T-helper 9 cell (primary cell): ENCODE measurements at regions not wholly inside any gene's neighbourhood (a gene's known extent, or its start where the extent isn't known, plus 50 kb on each side); places are given as distances from the start of the nearest gene placed in this dataset.

ENCODE experiments used
- DNase-seq: peaks from one replicate; pipeline ENCODE4 v3.0.0-alpha.2; 2020

GRCh38 chr3:66592927-66593625, 92.3 kb upstream of the LRIG1 start:
- DNase-seq, result no peak

- no peak for DNase-seq
Measured at GRCh38 chr3:66593978-66594377, 93.2 kb upstream of the LRIG1 start.

DNA sequence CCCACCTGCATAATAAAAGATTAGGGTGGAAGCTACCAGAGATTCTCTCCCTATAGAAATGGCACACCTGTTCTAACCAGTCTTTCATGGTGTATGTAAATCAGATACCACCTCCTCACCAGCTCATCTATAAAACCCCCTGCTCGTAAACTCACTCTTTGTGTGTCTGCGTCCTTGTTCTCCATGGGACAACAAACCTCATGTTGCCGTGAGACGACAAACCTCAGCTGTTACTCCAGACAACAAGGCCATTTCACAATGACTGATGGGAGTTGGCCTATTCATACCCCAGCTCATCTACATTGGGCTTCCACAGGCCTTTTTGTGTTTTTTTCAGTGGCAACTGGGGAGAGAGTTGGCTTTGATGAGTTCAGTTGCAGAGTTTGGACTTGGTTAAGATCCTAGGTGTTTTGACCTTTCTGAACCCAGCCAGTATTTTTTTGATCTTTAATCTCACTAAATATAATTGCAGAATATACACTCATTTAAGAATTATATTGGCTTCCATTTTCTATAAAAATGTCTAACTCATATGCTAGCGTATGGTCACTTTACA, 96.6 kb upstream of the LRIG1 start:
- DNase-seq, result no peak

GRCh38 chr3:66598168-66598567, 97.3 kb upstream of the LRIG1 start:
- no peak for DNase-seq

DNA sequence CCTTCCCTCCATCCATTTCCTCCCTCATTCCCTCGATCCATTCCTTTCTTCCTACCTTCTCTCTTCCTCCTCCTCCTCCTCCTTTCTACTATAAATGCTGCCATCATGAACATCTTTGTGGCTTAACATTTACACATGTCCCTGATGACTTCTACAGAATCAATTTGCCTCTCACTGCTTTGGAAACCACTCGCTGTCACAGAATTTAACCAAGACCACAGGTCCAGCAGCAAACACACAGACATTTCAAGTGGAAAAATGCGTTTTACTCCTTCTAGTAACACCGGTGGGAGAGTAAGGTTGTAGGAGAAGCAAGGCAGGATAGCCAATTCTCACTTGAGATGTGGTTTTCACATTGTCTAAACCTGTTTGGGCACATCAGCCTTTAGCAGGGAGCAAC, 101.4 kb upstream of the LRIG1 start:
- no peak for DNase-seq

DNA sequence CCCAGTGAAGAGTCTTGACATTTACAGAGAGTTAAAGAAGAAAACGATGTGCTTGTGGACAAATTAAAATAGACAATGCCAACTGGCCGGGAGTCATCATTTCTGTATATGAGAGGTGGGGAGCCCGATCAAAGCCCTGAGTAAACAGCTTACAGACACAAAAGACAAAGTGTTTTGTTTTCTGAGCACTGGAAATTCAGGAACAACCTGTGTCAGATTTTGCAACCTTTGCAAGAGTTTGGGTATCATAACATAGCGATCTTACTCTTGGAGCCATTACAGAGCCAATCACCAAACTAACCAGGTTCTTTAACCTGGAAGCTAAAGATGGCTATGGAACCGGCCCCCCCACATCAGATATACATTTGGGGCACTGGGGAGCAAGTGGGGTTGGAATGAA, 101.9 kb upstream of the LRIG1 start:
- DNase-seq, result no peak

DNA sequence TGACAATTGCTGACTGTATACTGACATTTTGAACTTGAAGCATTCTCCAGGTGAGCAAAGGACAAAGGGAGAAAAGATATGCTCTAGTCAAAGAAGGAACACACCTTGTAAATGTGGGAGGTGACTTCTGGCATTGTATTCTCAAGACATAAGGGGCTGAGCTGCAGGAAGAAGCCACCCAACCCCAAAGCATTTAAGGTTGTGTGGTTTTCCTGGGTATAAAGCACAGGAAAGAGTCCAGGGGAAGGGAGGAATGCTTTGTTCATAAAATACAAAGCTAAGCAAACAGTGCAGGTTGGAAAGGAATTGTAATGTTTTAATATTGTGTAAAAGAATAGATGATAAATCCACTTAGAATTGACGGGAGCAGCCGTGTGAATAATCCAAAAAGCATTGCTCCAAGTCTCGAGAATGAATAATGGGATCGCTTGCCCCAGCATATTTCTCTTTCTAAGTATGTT, 102.4 kb upstream of the LRIG1 start:
- DNase-seq, result no peak

DNA sequence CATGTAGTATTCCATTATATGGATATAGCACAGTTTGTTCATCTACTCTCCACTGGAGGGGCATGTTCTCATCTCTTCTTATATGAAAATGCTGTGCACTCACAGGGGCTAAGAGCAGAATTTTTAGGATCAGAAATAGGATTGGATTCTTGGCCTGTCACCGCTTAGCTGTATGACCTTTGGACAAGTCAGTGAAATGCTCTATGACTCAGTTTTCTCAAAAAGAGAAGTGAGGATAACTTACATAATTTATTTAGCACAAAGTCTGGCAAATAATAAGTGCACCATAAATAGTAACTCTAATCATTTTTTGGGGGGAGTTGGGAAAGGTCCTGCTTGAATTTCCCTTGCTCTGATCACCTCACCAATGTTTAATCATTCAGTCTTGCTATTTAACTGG, 103.7 kb upstream of the LRIG1 start:
- no peak for DNase-seq

DNA sequence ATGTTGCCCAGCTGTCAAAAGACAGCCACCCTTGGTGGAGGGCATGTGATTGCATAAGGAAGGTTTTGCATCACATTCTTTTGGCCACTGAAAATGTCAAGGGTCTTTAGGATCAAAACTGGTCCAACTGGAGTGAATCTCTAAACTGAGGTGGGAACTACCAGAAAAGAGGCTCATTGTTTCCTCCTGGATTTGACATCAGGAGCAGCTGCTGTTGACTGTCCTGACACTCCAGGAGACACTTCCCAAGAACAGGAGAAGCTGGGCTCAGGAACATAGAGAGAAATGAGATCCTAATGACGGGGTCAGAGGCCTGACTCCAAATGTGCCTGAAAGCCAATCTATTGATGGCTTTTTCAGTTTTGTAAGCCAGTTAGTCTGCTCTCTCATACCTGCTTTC, 105.3 kb upstream of the LRIG1 start:
- no peak for DNase-seq

DNA sequence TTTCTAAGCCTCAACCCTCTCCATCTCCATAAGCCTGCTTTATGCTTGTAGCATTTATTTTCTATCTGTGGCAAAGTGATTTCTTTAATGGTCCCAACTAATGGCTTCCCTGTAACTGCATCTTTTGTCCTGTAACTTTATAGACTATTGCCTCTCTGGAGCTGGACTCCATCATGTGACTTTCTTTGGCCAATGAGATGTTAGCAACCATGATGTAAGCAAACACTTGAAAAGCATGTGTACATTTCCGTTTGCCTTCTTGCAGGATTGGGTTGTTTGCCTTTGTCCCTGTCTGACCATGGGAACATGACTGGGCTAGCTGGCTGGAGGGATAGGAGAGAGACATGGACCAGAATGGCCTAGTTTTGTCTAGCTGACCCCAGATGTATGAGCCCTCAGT, 106.0 kb upstream of the LRIG1 start:
- no peak for DNase-seq

GRCh38 chr3:66609660-66610561, 109.1 kb upstream of the LRIG1 start:
- DNase-seq, result no peak

GRCh38 chr3:66610562-66610909, 109.7 kb upstream of the LRIG1 start:
- DNase-seq, result no peak

- DNase-seq, result no peak
Measured at GRCh38 chr3:66615643-66616301, 115.0 kb upstream of the LRIG1 start.

GRCh38 chr3:66617351-66617750, 116.5 kb upstream of the LRIG1 start:
- no peak for DNase-seq

- no peak for DNase-seq
Measured at GRCh38 chr3:66618066-66618465, 117.2 kb upstream of the LRIG1 start.

GRCh38 chr3:66620296-66620695, 119.5 kb upstream of the LRIG1 start:
- DNase-seq, result no peak

GRCh38 chr3:66622756-66623457, 122.1 kb upstream of the LRIG1 start:
- no peak for DNase-seq

GRCh38 chr3:66625505-66626216, 124.8 kb upstream of the LRIG1 start:
- DNase-seq, result no peak

GRCh38 chr3:66629150-66629981, 128.5 kb upstream of the LRIG1 start:
- no peak for DNase-seq

DNA sequence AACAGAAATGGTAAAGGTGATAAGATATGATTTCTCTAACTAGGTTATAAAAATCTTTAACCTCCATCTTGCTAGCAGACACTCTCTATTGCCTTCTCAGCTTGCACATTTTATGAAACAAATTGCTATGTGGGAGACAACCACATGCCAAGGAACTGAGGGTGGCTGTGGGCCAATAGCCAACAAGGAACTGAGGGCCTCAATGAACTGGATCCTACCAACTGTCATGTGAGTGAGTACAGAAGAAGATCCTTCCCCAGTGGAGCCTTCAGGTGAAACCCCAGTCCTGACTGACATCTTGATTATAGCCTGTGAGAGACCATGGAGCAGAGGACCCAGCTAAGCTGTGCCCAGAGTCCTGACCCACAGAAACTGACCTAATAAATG, 129.2 kb upstream of the LRIG1 start:
- no peak for DNase-seq
